GM12873 (cell line): ENCODE measurements at regions not wholly inside any gene's neighbourhood (a gene's known extent, or its start where the extent isn't known, plus 50 kb on each side); places are given as distances from the start of the nearest gene placed in this dataset.

Source experiments
- TF ChIP-seq, protein P1 (sequence below): IDR thresholded peaks from 2 replicates; pipeline ENCODE4 v1.5.1; 2012; ENCODE audit warnings: low read depth, mild to moderate bottlenecking, moderate library complexity, low read length, control low read depth; ENCODE audit not compliant: insufficient read depth; ENCODE audit errors: missing control alignments

DNA sequence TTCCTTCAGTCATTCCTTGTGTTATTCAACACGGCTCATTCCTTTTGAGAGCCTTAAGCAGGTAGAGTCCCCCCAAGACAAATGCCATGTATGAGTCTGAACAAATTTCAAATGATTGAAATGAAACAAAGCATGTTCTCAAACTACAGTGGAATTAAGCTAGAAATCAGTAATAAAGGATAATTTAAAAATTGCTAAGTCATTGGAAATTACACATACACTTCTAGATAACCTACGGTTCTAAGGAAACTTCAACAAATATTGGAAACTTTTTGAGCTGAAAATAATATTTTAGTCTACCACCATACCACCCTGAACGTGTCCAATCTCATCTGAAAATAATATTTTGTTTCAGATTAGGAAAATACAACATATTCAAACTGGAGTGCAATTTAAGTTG lies 71.8 kb upstream of the UGP2 start:
- TF ChIP-seq, protein P1, sequence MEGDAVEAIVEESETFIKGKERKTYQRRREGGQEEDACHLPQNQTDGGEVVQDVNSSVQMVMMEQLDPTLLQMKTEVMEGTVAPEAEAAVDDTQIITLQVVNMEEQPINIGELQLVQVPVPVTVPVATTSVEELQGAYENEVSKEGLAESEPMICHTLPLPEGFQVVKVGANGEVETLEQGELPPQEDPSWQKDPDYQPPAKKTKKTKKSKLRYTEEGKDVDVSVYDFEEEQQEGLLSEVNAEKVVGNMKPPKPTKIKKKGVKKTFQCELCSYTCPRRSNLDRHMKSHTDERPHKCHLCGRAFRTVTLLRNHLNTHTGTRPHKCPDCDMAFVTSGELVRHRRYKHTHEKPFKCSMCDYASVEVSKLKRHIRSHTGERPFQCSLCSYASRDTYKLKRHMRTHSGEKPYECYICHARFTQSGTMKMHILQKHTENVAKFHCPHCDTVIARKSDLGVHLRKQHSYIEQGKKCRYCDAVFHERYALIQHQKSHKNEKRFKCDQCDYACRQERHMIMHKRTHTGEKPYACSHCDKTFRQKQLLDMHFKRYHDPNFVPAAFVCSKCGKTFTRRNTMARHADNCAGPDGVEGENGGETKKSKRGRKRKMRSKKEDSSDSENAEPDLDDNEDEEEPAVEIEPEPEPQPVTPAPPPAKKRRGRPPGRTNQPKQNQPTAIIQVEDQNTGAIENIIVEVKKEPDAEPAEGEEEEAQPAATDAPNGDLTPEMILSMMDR, result no peak

DNA sequence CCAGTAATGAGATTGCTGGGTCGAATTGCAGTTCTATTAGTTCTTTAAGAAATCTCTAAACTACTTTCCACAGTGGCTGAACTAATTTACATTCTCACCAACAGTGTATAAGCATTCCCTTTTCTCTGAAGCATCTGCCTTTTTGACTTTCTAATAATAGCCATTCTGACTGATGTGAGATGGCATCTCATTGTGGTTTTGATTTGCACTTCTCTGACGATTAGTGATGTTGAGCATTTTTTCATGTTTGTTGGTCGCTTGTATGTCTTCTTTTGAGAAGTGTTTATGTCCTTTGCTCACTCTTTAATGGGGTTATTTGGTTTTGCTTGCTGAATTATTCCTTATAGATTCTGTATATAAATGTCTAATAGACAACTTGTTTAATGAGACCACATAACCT lies 69.6 kb upstream of the UGP2 start:
- TF ChIP-seq, protein P1, result no peak

DNA sequence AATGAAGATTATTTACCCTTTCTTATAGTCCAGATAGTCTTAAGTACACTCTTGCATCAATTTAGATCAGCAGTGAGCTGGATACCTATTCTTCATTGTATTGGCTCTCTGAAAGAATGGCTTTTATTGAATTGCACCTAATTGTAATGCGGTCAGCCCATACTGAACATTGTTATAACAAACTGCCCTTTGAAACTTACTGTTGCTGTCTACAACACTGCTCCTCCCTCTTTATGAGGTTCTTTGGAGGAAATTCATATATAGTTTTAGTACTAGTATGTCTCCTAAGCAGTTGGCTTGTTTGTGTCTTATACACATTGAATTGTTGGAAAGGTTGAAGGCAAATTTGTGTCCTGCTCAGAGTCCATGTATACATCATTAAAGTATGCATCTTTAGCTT lies 66.5 kb upstream of the UGP2 start:
- TF ChIP-seq, protein P1, result no peak

DNA sequence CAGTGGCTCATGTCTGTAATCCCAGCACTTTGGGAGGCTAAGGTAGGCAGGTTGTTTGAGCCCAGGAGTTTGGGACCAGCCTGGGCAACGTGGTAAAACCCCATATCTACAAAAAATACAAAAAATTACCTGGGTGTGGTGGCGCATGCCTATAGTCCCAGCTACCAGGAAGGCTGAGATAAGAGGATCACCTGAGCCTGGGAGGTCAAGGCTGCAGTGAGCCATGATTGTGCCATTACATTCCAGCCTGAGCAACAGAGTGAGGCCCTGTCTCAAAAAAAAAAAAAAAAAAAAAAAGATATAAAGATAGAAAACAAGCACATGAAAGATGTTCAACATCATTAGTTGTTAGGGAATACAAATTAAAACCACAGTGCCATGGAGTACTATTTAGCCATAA lies 65.3 kb upstream of the UGP2 start:
- TF ChIP-seq, protein P1, result no peak

DNA sequence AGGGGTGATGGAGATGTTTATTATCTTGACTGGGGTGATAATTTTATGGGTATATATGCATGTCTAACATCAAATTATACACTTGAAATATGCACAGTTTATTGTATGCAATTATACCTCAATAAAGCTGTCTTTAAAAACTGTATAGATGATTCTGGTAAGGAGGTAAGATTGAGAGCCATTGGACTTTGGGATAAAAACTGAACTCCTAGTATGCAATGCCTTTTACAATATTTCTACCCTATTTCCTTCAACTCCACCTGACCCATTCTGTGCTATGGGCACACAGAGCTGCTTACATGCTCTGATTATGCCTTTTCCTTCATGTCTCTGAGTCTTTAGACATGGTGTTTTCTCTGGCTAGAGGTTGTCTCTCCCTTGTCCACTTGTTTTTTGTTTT lies 63.9 kb upstream of the UGP2 start:
- TF ChIP-seq, protein P1, result no peak

DNA sequence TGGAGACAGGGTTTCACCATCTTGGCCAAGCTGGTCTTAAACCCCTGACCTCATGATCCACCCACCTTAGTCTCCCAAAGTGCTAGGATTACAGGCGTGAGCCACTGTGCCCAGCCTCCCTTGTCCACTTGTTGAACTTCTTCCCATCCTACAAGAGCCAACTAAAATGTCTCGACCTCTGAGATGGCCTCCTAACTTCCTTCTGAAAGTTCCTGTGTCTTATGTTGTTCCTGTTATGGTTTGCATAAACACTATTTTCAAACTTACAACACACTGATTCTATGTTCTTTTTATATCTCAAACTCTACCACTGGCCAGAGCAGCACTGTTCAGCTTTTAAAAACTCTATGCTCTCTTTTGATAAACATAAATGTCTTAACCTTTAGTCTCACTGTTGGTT lies 63.3 kb upstream of the UGP2 start:
- TF ChIP-seq, protein P1, result no peak

DNA sequence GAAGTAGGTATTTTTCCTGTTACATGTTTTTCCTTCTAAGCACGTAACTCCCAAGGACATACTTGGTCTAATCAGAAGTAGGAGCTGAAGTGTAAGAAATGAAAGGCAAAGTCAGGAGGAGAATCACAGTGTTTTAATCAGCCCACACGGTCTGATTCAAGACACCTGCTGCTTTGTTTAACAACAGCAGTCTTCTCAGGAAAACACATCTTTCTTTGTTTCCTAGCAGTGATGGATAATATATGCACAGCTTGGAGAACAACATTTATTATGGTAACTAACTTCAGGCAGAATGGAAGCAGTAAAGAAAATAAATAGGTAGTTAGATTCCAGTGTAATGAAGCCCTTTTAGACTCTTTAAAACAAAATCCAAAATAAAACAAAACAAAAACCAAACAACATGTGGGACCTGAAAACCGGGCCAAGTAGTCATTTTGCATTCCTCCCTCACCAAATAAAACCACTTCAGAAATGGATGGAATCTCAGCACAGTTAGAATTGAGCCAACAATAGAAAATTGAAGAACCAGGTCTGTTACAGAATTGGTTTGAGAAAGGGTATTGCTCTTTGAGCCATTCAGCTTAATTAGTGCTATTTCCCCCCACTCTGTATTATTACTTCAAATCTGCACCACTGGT lies 61.1 kb upstream of the UGP2 start:
- TF ChIP-seq, protein P1, result no peak

DNA sequence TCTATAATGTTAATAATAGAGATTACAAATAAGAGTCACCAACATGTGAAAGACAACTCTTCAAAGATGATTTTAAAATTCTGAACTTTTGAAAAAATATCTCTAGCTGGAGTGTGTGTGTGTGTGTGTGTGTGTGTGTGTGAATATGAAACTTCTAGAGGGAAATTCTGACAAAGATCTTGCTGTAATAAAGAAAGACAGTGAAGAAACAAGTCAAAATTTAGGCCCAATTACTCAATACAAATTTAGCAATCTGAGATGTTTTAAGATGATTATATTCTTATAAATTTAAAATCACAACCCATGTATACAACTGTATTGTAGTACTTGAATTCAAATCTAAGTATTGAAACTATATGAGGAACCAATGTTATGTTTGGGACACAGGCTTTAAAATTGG lies 57.2 kb upstream of the UGP2 start:
- TF ChIP-seq, protein P1, result no peak
